SK-N-SH (cell line): ENCODE measurements at regions not wholly inside any gene's neighbourhood (a gene's known extent, or its start where the extent isn't known, plus 50 kb on each side); places are given as distances from the start of the nearest gene placed in this dataset.

Experiments
- CTCF ChIA-PET: fragments of 300-600, 350-600 bp; formaldehyde crosslinking; extraction: SDS; loops from one replicate; lab custom pipeline; 2021; lab: Yijun Ruan, JAX
- POLR2A ChIA-PET: fragments of 350-600 bp; sonication (Branson Sonifier 250); formaldehyde crosslinking; extraction: SDS; loops from one replicate; lab custom pipeline; 2020; ENCODE audit warnings: antibody characterized with exemption, inconsistent platforms; lab: Yijun Ruan, JAX
- DNase-seq: peaks from one replicate; pipeline ENCODE4 v3.0.0; 2012
- H2AFZ ChIP-seq: fragments of 200-600 bp; sonication (generic); 2 replicates; pipeline ENCODE4 v1.8.1; 2016; ENCODE audit warnings: antibody characterized with exemption, mild to moderate bottlenecking, low read depth
- H3F3A ChIP-seq: fragments of 200-600 bp; sonication (generic); replicated peaks from 2 replicates; pipeline ENCODE3; 2016; ENCODE audit warnings: antibody characterized with exemption, mild to moderate bottlenecking; ENCODE audit not compliant: insufficient read depth
- H3K27ac ChIP-seq, 2 experiments: fragments of 200-500 bp in 1 of 2; fragments of 200-600 bp in 1 of 2; sonication (Bioruptor generic) in 1 of 2; sonication (generic), shearing (Covaris generic) in 1 of 2; 2 replicates each; pipeline versions ENCODE4 v1.5.1 to v1.6.1; 2014 to 2016; ENCODE audit warnings: low read depth in 2 of 2, inconsistent platforms in 1 of 2, low read length in 1 of 2, mild to moderate bottlenecking in 1 of 2, mixed read lengths in 1 of 2
- H3K27me3 ChIP-seq: fragments of 200-600 bp; sonication (generic), shearing (Covaris generic); 2 replicates; pipeline ENCODE4 v1.6.1; 2016; ENCODE audit warnings: mixed run types; ENCODE audit not compliant: insufficient read depth
- H3K36me3 ChIP-seq, 2 experiments: fragments of 200-500 bp in 1 of 2; fragments of 200-600 bp in 1 of 2; sonication (Bioruptor generic) in 1 of 2; sonication (generic) in 1 of 2; replicated peaks in 1 of 2; 2 replicates each; pipeline versions ENCODE3 to v1.5.1; 2014 to 2016; ENCODE audit warnings: low read length in 1 of 2, mild to moderate bottlenecking in 1 of 2; ENCODE audit not compliant: insufficient read depth in 2 of 2, control insufficient read depth in 1 of 2
- H3K4me1 ChIP-seq, 2 experiments: fragments of 200-500 bp in 1 of 2; fragments of 200-600 bp in 1 of 2; sonication (Bioruptor generic) in 1 of 2; sonication (generic), shearing (Covaris generic) in 1 of 2; 2 replicates each; pipeline versions ENCODE4 v1.5.1 to v1.6.1; 2014 to 2016; ENCODE audit warnings: low read depth in 1 of 2, low read length in 1 of 2, mixed run types in 1 of 2; ENCODE audit not compliant: insufficient read depth in 2 of 2, control insufficient read depth in 1 of 2
- H3K4me2 ChIP-seq: fragments of 200-600 bp; sonication (generic), shearing (Covaris generic); 2 replicates; pipeline ENCODE4 v1.6.1; 2017; ENCODE audit warnings: mixed run types
- H3K4me3 ChIP-seq, 2 experiments: fragments of 200-500 bp in 1 of 2; fragments of 200-600 bp in 1 of 2; sonication (Bioruptor generic) in 1 of 2; sonication (generic), shearing (Covaris generic) in 1 of 2; 2 replicates each; pipeline versions ENCODE4 v1.5.1 to v1.8.1; 2014 to 2016; ENCODE audit warnings: low read depth in 2 of 2, inconsistent platforms in 1 of 2, low read length in 1 of 2, mild to moderate bottlenecking in 1 of 2, mixed read lengths in 1 of 2, moderate library complexity in 1 of 2
- H3K79me2 ChIP-seq: fragments of 200-600 bp; sonication (generic); 2 replicates; pipeline ENCODE4 v1.8.1; 2017; ENCODE audit warnings: mild to moderate bottlenecking; ENCODE audit not compliant: insufficient read depth
- H3K9ac ChIP-seq: fragments of 200-600 bp; sonication (generic); 2 replicates; pipeline ENCODE4 v1.6.1; 2017; ENCODE audit warnings: mixed run types
- H3K9me2 ChIP-seq: fragments of 200-600 bp; sonication (generic); 2 replicates; pipeline ENCODE4 v1.6.1; 2017; ENCODE audit warnings: mixed run types
- H3K9me3 ChIP-seq: fragments of 200-600 bp; sonication (generic); 2 replicates; pipeline ENCODE4 v1.6.1; 2017; ENCODE audit warnings: mixed run types, mild to moderate bottlenecking, moderate library complexity
- H4K20me1 ChIP-seq: fragments of 200-600 bp; sonication (generic); 2 replicates; pipeline ENCODE4 v1.6.1; 2017; ENCODE audit warnings: mild to moderate bottlenecking, mixed run types; ENCODE audit not compliant: insufficient read depth
- EP300 ChIP-seq, 2 experiments: IDR thresholded peaks; 2 replicates each; pipeline versions ENCODE4 v1.4.0 to v1.6.1; 2012; ENCODE audit warnings: borderline replicate concordance in 1 of 2, low read depth in 1 of 2, low read length in 1 of 2
- FOXM1 ChIP-seq: IDR thresholded peaks from 2 replicates; pipeline ENCODE4 v1.4.0; 2012; ENCODE audit warnings: low read depth, mild to moderate bottlenecking
- JUND ChIP-seq: IDR thresholded peaks from 2 replicates; pipeline ENCODE4 v1.4.0; 2012
- MEF2A ChIP-seq: IDR thresholded peaks from 2 replicates; pipeline ENCODE4 v1.4.0; 2012; ENCODE audit warnings: low read depth, borderline replicate concordance
- MXI1 ChIP-seq: IDR thresholded peaks from 2 replicates; pipeline ENCODE4 v1.6.1; 2012; ENCODE audit warnings: mild to moderate bottlenecking, low read depth, low read length, improper control_type of control experiment
- NFIC ChIP-seq: IDR thresholded peaks from 2 replicates; pipeline ENCODE4 v1.4.0; 2012; ENCODE audit warnings: borderline replicate concordance
- RAD21 ChIP-seq: IDR thresholded peaks from 2 replicates; pipeline ENCODE4 v1.6.1; 2012; ENCODE audit warnings: mild to moderate bottlenecking, low read length
- RFX5 ChIP-seq: IDR thresholded peaks from 2 replicates; pipeline ENCODE4 v1.6.1; 2012; ENCODE audit warnings: mild to moderate bottlenecking, improper control_type of control experiment, low read length
- RXRA ChIP-seq: IDR thresholded peaks from 2 replicates; pipeline ENCODE4 v1.4.0; 2012; ENCODE audit warnings: low read depth, mild to moderate bottlenecking, borderline replicate concordance
- SIN3A ChIP-seq: IDR thresholded peaks from 2 replicates; pipeline ENCODE4 v1.6.1; 2012; ENCODE audit warnings: low read depth, mild to moderate bottlenecking, low read length, moderate library complexity, borderline replicate concordance
- SMC3 ChIP-seq: IDR thresholded peaks from 2 replicates; pipeline ENCODE4 v1.6.1; 2012; ENCODE audit warnings: low read depth, low read length, improper control_type of control experiment
- TAF1 ChIP-seq: IDR thresholded peaks from 2 replicates; pipeline ENCODE4 v1.6.1; 2012; ENCODE audit warnings: low read depth, mild to moderate bottlenecking, low read length, moderate library complexity, borderline replicate concordance
- TCF12 ChIP-seq: IDR thresholded peaks from 2 replicates; pipeline ENCODE4 v1.4.0; 2012
- YY1 ChIP-seq: IDR thresholded peaks from 2 replicates; pipeline ENCODE4 v1.4.0; 2012; ENCODE audit warnings: low read depth, mild to moderate bottlenecking
- whole genome bisulfite sequencing: methylation state at CpG from one replicate; pipeline ENCODE4 v1.1.6; 2017; ENCODE audit warnings: low lambda C conversion rate; 5-methylcytosine and 5-hydroxymethylcytosine counted together
- TF ChIP-seq, protein P1 (sequence below): IDR thresholded peaks from 2 replicates; pipeline ENCODE4 v1.4.0; 2012; ENCODE audit warnings: low read depth, borderline replicate concordance
- TF ChIP-seq, protein P2 (sequence below): IDR thresholded peaks from 2 replicates; pipeline ENCODE4 v1.4.0; 2012; ENCODE audit warnings: low read depth, borderline replicate concordance
- TF ChIP-seq, protein P3 (sequence below): IDR thresholded peaks from 2 replicates; pipeline ENCODE4; 2012
- TF ChIP-seq, protein P4 (sequence below): fragments of 150-350 bp; IDR thresholded peaks from 2 replicates; pipeline ENCODE4 v1.6.1; 2016; ENCODE audit warnings: mild to moderate bottlenecking, low read depth, low read length
- TF ChIP-seq, protein P5 (sequence below): fragments of 150-350 bp; IDR thresholded peaks from 2 replicates; pipeline ENCODE4 v1.6.1; 2017; ENCODE audit warnings: antibody characterized with exemption, low read length, low read depth, borderline replicate concordance

DNA sequence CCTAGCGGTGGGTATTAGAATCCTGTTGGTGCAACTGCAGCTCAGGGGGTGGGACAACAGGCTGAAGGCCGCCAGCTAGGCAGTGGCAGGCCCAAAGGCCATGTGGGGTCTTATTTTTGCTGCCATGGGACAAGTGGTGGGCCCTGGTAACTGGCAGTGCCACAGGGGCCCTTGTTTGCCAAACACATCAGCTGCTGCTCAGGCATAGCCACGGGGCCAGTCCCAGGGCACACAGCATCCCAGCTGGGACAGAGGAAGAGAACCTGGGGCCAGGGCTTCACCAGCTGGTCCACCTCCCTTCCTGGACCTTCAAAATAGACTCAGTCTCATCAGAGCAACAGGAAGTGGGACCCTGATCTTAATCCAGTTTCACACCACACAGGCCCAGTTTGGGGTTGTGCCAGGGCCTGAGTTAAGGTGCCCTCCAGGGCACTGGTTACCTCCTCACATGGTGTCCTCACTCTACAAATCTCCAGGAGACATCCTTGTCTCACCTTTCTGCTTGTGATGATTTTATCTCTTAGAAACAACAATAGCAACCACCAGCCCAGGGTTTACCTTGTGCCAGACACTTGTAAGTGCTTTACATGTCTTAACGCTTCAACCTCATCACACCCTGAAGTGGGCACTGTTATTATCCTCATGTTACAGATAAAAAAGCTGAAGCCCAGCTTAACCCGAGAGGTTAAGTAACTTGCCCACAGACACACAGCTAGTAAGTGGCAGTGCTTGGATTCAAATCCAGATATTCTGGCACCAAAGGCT is 98.5 kb downstream of the GYPC start:
- Histone ChIP-seq H4K20me1 (no peaks in the 10 kb centered on the region), H3K9me2 (no peaks in the 10 kb centered on the region), H3K27ac (no peak overlapping the region), H2AFZ (no peak overlapping the region), H3F3A (no peaks in the 10 kb centered on the region), H3K9me3 (no peaks in the 10 kb centered on the region), H3K9ac (no peak overlapping the region), H3K79me2 (no peaks in the 10 kb centered on the region), H3K4me3 (no peak overlapping the region), H3K4me2 (no peak overlapping the region), H3K4me1 (no peaks in the 10 kb centered on the region), H3K27me3 (no peaks in the 10 kb centered on the region), H3K36me3 (no peaks in the 10 kb centered on the region)
- POLR2A ChIA-PET: no interaction called here
- no peak for DNase-seq
- CTCF ChIA-PET: no interaction called here
- TF ChIP-seq RAD21 (no peak), FOXM1 (no peak), JUND (no peak), RFX5 (no peak), MXI1 (no peak), MEF2A (no peak), SMC3 (no peak), TCF12 (no peak), SIN3A (no peak)
- TF ChIP-seq, protein P1, sequence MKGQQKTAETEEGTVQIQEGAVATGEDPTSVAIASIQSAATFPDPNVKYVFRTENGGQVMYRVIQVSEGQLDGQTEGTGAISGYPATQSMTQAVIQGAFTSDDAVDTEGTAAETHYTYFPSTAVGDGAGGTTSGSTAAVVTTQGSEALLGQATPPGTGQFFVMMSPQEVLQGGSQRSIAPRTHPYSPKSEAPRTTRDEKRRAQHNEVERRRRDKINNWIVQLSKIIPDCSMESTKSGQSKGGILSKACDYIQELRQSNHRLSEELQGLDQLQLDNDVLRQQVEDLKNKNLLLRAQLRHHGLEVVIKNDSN: no peak
- TF ChIP-seq, protein P2, sequence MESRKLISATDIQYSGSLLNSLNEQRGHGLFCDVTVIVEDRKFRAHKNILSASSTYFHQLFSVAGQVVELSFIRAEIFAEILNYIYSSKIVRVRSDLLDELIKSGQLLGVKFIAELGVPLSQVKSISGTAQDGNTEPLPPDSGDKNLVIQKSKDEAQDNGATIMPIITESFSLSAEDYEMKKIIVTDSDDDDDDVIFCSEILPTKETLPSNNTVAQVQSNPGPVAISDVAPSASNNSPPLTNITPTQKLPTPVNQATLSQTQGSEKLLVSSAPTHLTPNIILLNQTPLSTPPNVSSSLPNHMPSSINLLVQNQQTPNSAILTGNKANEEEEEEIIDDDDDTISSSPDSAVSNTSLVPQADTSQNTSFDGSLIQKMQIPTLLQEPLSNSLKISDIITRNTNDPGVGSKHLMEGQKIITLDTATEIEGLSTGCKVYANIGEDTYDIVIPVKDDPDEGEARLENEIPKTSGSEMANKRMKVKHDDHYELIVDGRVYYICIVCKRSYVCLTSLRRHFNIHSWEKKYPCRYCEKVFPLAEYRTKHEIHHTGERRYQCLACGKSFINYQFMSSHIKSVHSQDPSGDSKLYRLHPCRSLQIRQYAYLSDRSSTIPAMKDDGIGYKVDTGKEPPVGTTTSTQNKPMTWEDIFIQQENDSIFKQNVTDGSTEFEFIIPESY: no peak
- WGBS: 16% methylated on average over 4 of the region's 5 CpGs

DNA sequence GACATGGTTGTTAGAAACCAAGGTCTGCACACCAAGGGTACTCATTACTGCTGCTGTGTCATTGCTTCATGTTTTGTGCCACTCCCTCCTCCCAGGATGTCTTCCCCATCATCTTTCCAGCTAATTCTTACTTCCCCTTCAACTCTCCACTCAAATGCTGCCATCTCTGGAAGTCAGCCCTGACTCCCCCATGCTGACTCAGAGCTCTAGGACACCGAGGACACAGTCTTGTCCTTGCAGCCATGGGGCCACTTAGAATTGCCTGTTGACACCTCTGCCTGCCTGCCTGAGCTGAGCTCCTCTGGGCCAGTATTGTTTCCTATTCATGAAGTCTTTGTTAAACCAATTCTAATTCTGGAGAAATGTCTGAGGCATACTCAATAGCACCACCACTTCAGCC is 100.2 kb downstream of the GYPC start:
- Histone ChIP-seq H3F3A (no peaks in the 10 kb centered on the region), H3K36me3 (no peaks in the 10 kb centered on the region), H4K20me1 (no peaks in the 10 kb centered on the region), H3K27me3 (no peaks in the 10 kb centered on the region), H3K9me2 (no peaks in the 10 kb centered on the region), H3K4me2 (no peak overlapping the region), H3K4me1 (no peaks in the 10 kb centered on the region), H3K79me2 (no peaks in the 10 kb centered on the region), H3K9me3 (no peaks in the 10 kb centered on the region), H3K9ac (no peak overlapping the region), H3K4me3 (no peak overlapping the region), H3K27ac (no peak overlapping the region), H2AFZ (no peak overlapping the region)
- no peak for DNase-seq
- WGBS: 6% methylated on average over 1 of the region's 1 CpG
- ChIA-PET CTCF (no interaction called here), POLR2A (no interaction called here)
- TF ChIP-seq RFX5: no peak
- TF ChIP-seq NFIC: no peak
- no peak for TF ChIP-seq TAF1
- TF ChIP-seq, protein P3, sequence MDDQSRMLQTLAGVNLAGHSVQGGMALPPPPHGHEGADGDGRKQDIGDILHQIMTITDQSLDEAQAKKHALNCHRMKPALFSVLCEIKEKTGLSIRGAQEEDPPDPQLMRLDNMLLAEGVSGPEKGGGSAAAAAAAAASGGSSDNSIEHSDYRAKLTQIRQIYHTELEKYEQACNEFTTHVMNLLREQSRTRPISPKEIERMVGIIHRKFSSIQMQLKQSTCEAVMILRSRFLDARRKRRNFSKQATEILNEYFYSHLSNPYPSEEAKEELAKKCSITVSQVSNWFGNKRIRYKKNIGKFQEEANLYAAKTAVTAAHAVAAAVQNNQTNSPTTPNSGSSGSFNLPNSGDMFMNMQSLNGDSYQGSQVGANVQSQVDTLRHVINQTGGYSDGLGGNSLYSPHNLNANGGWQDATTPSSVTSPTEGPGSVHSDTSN: no peak
- no peak for TF ChIP-seq RXRA
- TF ChIP-seq EP300 (IDR thresholded peaks at IDR 0.05; ENCODE audit: borderline replicate concordance in 1 of 2, low read depth in 1 of 2, low read length in 1 of 2): no peak
- TF ChIP-seq, protein P4, sequence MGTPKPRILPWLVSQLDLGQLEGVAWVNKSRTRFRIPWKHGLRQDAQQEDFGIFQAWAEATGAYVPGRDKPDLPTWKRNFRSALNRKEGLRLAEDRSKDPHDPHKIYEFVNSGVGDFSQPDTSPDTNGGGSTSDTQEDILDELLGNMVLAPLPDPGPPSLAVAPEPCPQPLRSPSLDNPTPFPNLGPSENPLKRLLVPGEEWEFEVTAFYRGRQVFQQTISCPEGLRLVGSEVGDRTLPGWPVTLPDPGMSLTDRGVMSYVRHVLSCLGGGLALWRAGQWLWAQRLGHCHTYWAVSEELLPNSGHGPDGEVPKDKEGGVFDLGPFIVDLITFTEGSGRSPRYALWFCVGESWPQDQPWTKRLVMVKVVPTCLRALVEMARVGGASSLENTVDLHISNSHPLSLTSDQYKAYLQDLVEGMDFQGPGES: no peak
- TF ChIP-seq, protein P5, sequence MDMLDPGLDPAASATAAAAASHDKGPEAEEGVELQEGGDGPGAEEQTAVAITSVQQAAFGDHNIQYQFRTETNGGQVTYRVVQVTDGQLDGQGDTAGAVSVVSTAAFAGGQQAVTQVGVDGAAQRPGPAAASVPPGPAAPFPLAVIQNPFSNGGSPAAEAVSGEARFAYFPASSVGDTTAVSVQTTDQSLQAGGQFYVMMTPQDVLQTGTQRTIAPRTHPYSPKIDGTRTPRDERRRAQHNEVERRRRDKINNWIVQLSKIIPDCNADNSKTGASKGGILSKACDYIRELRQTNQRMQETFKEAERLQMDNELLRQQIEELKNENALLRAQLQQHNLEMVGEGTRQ: no peak
- no peak for TF ChIP-seq YY1
- TF ChIP-seq TCF12: no peak
- TF ChIP-seq, protein P2: no peak
